ENCODE measurements at regions not wholly inside any gene's neighbourhood (a gene's known extent, or its start where the extent isn't known, plus 50 kb on each side); places are given as distances from the start of the nearest gene placed in this dataset.

DNA sequence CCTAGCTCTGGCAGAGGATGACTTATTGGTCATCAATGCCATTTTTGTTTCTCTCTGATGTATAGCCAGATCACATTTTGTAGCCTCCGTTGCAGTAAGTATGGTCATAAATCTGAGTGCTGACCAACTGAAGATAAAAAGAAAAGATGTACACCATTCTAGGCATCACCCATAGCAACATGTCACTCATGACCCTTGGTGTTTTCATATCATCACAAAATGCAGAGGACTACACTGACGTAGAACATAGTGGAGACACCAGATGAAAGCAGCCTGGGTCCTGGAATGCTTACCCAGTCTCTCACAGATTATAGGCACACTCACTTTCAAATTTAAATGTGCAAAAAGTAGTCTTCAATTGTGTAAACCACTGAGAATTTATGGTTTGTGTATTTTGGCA, 172.8 kb downstream of the PDHA2 start:
- H3K36me3 ChIP-seq (ENCODE audit: insufficient read depth, low read length) = no peaks in the 10 kb centered on the region
- no peaks in the 10 kb centered on the region for H3K4me1 ChIP-seq (ENCODE audit: insufficient read depth, low read length)
- no peaks in the 10 kb centered on the region for H3K27me3 ChIP-seq (ENCODE audit: insufficient read depth, low read length)
- H3K9me3 ChIP-seq (ENCODE audit: low read length) = no peaks in the 10 kb centered on the region
- no peak overlapping the region for H2AFZ ChIP-seq (ENCODE audit: low read depth, low read length)
- H3K4me3 ChIP-seq (ENCODE audit: low read length) = no peak overlapping the region

DNA sequence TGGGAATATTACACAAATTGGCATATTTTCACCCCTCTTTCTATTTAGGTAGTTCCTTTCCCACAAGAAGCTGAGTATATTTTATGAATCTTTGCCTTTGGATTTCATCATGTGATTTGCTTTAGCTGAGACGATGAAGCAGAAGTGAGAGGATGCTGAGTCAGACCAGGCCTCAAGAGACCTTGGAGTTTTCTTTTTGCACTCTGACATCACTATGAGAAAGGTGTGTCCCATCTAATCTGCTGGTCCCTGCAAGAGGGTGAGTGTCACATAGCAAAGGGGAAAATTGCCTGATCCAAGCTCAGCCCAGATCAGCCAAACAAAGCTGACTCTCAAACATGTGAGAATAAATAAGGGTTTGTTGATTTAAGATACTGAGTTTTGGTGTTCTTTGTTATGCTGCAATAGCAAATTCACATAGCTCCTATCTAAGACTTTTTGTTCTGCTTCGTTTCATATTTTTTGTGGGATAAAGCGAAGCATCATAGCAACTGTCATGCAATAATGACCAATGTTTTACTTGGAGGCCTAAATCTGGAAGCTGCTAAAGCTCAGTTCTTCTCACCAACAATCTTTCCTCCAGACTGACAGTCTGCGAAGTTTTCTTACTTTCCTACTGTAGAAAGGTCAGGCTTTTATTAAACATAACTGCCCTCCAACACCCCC, 176.9 kb downstream of the PDHA2 start:
- no peak overlapping the region for H2AFZ ChIP-seq (ENCODE audit: low read depth, low read length)
- H3K9me3 ChIP-seq (ENCODE audit: low read length) = no peaks in the 10 kb centered on the region
- no peaks in the 10 kb centered on the region for H3K4me1 ChIP-seq (ENCODE audit: insufficient read depth, low read length)
- no peak overlapping the region for H3K4me3 ChIP-seq (ENCODE audit: low read length)
- no peaks in the 10 kb centered on the region for H3K36me3 ChIP-seq (ENCODE audit: insufficient read depth, low read length)
- no peaks in the 10 kb centered on the region for H3K27me3 ChIP-seq (ENCODE audit: insufficient read depth, low read length)

DNA sequence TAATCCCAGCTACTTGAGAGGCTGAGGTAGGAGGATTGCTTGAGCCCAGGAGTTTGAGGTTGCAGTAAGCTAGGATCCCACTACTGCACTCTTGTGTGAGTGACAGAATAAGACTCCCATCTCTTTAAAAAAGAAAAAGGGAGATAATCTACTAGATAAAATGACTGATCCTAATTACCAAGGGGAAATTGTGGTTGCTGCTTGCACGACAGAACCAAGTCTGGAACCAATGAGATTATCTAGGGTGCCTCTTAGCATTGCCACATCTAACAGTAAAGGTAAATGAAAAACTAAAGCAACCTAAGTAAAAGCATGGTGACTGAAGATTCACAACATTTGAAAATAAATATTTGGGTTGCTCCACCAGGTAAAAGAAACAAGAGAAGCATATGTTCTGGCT, 185.1 kb downstream of the PDHA2 start:
- Histone ChIP-seq H3K36me3 (ENCODE audit: insufficient read depth, low read length) (no peaks in the 10 kb centered on the region), H3K9me3 (ENCODE audit: low read length) (no peaks in the 10 kb centered on the region), H3K27me3 (ENCODE audit: insufficient read depth, low read length) (no peaks in the 10 kb centered on the region)

GRCh38 chr4:96035727-96036126, 195.8 kb downstream of the PDHA2 start:
- Histone ChIP-seq H2AFZ (ENCODE audit: low read depth, low read length) (no peak overlapping the region), H3K4me1 (ENCODE audit: insufficient read depth, low read length) (no peaks in the 10 kb centered on the region), H3K4me3 (ENCODE audit: low read length) (no peak overlapping the region), H3K9me3 (ENCODE audit: low read length) (no peaks in the 10 kb centered on the region), H3K27me3 (ENCODE audit: insufficient read depth, low read length) (no peaks in the 10 kb centered on the region), H3K36me3 (ENCODE audit: insufficient read depth, low read length) (no peaks in the 10 kb centered on the region)

More for the DNA sequence above, 185.1 kb downstream of the PDHA2 start:
- Histone ChIP-seq H3K4me1 (ENCODE audit: insufficient read depth, low read length) (no peaks in the 10 kb centered on the region), H3K4me3 (ENCODE audit: low read length) (no peak overlapping the region), H2AFZ (ENCODE audit: low read depth, low read length) (no peak overlapping the region)

DNA sequence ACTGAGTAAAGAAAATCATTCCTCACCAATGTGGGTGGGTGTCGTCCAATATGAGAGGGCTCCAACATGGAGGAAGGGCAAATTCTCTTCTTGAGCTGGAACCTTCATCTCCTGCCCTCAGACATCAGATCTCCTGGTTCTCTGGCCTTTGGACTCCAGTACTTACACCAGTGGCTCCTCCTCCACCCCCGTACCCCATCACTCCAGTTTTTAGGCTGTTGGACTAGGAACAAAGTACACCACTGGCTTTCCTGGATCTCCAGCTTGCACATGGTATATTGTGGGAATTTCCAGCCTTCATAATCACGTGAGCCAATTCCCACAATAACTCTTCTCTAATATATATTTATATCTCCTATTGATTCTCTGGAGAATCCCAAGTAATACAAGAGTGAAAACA, 196.9 kb downstream of the PDHA2 start:
- Histone ChIP-seq H3K4me1 (ENCODE audit: insufficient read depth, low read length) (no peaks in the 10 kb centered on the region), H2AFZ (ENCODE audit: low read depth, low read length) (no peak overlapping the region)

GRCh38 chr4:96037705-96038104, 197.8 kb downstream of the PDHA2 start:
- Histone ChIP-seq H3K4me1 (ENCODE audit: insufficient read depth, low read length) (no peaks in the 10 kb centered on the region), H2AFZ (ENCODE audit: low read depth, low read length) (no peak overlapping the region), H3K9me3 (ENCODE audit: low read length) (no peaks in the 10 kb centered on the region), H3K27me3 (ENCODE audit: insufficient read depth, low read length) (no peaks in the 10 kb centered on the region), H3K4me3 (ENCODE audit: low read length) (no peak overlapping the region), H3K36me3 (ENCODE audit: insufficient read depth, low read length) (no peaks in the 10 kb centered on the region)

More for the DNA sequence above, 196.9 kb downstream of the PDHA2 start:
- Histone ChIP-seq H3K9me3 (ENCODE audit: low read length) (no peaks in the 10 kb centered on the region), H3K27me3 (ENCODE audit: insufficient read depth, low read length) (no peaks in the 10 kb centered on the region), H3K36me3 (ENCODE audit: insufficient read depth, low read length) (no peaks in the 10 kb centered on the region), H3K4me3 (ENCODE audit: low read length) (no peak overlapping the region)

- Histone ChIP-seq H3K27me3 (ENCODE audit: insufficient read depth, low read length) (no peaks in the 10 kb centered on the region), H3K36me3 (ENCODE audit: insufficient read depth, low read length) (no peaks in the 10 kb centered on the region), H3K9me3 (ENCODE audit: low read length) (no peaks in the 10 kb centered on the region), H3K4me3 (ENCODE audit: low read length) (no peak overlapping the region), H2AFZ (ENCODE audit: low read depth, low read length) (no peak overlapping the region), H3K4me1 (ENCODE audit: insufficient read depth, low read length) (no peaks in the 10 kb centered on the region)
Observed at GRCh38 chr4:96039217-96039616, 199.3 kb downstream of the PDHA2 start.

DNA sequence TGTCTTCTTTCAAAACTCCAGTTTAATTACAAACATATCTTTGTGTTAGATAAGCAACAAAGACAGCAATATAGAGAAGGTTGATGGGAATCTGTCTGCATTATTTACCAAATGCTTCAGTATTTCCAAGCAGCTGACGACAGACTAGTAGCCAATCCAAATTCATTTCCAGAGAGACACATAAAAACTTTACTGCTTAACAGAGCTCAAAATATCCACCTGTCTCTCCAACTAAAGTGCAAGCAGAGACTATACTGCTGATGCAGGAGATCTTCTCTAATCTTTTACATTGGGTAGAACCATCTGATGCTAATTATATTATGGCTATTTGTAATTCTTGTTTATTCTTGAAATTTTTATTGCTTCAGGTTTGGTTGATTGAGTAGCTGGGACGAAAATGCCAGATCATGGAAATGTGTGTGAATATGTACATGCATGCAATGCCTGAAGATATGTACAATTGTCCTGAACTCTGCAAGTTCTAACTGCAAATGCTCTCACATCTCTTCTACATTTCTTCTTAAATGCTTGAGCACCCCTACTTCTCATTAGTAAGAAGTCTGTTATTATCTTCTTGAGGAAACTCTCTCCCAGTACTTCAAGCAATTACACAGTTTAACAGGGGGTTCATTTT, 200.0 kb downstream of the PDHA2 start:
- no peaks in the 10 kb centered on the region for H3K36me3 ChIP-seq (ENCODE audit: insufficient read depth, low read length)
- no peak overlapping the region for H3K4me3 ChIP-seq (ENCODE audit: low read length)
- H3K9me3 ChIP-seq (ENCODE audit: low read length) = no peaks in the 10 kb centered on the region
- H3K27me3 ChIP-seq (ENCODE audit: insufficient read depth, low read length) = no peaks in the 10 kb centered on the region
- no peaks in the 10 kb centered on the region for H3K4me1 ChIP-seq (ENCODE audit: insufficient read depth, low read length)
- no peak overlapping the region for H2AFZ ChIP-seq (ENCODE audit: low read depth, low read length)

- Histone ChIP-seq H2AFZ (ENCODE audit: low read depth, low read length) (no peak overlapping the region), H3K4me3 (ENCODE audit: low read length) (no peak overlapping the region), H3K4me1 (ENCODE audit: insufficient read depth, low read length) (no peaks in the 10 kb centered on the region), H3K27me3 (ENCODE audit: insufficient read depth, low read length) (no peaks in the 10 kb centered on the region), H3K36me3 (ENCODE audit: insufficient read depth, low read length) (no peaks in the 10 kb centered on the region), H3K9me3 (ENCODE audit: low read length) (no peaks in the 10 kb centered on the region)
Observed at GRCh38 chr4:96044971-96045370, 205.1 kb downstream of the PDHA2 start.

DNA sequence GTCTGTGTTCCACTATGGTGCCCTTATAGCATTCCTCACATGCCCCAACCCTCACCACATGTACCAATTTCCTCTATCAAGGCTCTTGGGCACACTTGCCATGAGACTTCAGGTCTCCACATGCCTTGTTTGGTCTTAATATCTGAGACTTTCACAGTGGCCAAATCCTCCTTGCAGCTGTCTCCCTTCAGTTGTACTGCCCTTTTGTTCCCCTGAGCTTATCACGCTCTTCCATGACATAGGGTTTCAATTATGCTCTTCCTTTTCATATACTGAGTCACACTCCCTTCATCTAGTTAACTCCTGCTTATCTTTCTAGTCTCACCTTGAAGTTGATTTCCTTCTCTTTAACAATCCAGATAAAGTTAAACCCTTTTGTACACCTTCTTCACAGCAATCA, 212.9 kb downstream of the PDHA2 start:
- Histone ChIP-seq H3K36me3 (ENCODE audit: insufficient read depth, low read length) (no peaks in the 10 kb centered on the region), H2AFZ (ENCODE audit: low read depth, low read length) (no peak overlapping the region), H3K27me3 (ENCODE audit: insufficient read depth, low read length) (no peaks in the 10 kb centered on the region), H3K9me3 (ENCODE audit: low read length) (no peaks in the 10 kb centered on the region), H3K4me1 (ENCODE audit: insufficient read depth, low read length) (peaks cover 12% of the 10 kb centered on the region), H3K4me3 (ENCODE audit: low read length) (no peak overlapping the region)

DNA sequence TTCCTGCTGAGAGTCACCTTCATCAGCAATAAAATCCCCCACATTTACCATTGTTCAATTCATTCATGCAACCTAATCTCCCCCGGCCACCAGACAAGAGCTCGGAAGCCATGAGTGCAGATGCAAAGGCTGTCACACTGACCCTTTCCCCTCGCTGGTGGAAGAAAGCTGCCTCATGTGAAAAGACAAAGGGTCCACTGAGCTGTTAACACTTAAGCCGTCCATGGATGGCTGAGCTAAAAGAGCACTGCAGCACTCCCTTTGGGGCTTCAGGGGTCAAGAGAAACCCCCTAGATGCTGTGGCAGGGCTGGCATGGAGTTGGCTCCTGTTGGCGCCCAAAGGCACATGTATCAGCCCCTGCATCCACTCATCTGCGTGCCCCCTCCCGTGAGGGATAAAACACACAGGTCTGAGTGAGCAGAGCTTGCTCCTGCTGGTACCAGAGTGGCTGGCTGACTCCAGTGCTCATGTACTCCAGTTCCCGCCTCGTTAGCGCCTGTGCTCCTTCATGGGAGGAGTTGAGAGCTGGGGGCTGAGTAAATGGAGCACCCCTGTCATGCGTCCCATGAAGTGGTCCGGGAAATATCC, 216.5 kb downstream of the PDHA2 start:
- Histone ChIP-seq H3K4me1 (ENCODE audit: insufficient read depth, low read length) (peaks cover 3% of the 10 kb centered on the region), H3K27me3 (ENCODE audit: insufficient read depth, low read length) (no peaks in the 10 kb centered on the region), H3K36me3 (ENCODE audit: insufficient read depth, low read length) (no peaks in the 10 kb centered on the region), H3K4me3 (ENCODE audit: low read length) (no peak overlapping the region), H3K9me3 (ENCODE audit: low read length) (no peaks in the 10 kb centered on the region), H2AFZ (ENCODE audit: low read depth, low read length) (no peak overlapping the region)

DNA sequence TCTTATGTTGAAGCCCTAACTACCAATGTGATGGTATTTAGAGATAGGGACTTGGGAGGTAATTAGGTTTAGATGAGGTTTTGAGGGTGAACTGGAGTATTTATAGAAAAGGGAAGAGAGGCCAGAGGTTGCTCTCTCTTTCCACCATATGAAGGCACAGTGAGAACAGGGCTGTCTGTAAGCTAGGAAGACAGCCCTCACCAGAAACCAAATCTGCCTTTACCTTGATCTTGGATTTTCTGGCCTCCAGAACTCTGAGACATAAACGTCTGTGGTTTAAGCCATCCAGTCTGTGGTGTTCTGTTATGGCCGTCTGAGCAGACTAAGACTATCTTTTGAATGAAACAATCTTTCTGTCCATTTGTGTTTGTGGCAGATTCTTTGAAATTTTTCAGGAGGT, 223.7 kb downstream of the PDHA2 start:
- Histone ChIP-seq H3K4me1 (ENCODE audit: insufficient read depth, low read length) (no peaks in the 10 kb centered on the region), H3K27me3 (ENCODE audit: insufficient read depth, low read length) (no peaks in the 10 kb centered on the region), H2AFZ (ENCODE audit: low read depth, low read length) (no peak overlapping the region), H3K4me3 (ENCODE audit: low read length) (no peak overlapping the region), H3K36me3 (ENCODE audit: insufficient read depth, low read length) (no peaks in the 10 kb centered on the region), H3K9me3 (ENCODE audit: low read length) (no peaks in the 10 kb centered on the region)

DNA sequence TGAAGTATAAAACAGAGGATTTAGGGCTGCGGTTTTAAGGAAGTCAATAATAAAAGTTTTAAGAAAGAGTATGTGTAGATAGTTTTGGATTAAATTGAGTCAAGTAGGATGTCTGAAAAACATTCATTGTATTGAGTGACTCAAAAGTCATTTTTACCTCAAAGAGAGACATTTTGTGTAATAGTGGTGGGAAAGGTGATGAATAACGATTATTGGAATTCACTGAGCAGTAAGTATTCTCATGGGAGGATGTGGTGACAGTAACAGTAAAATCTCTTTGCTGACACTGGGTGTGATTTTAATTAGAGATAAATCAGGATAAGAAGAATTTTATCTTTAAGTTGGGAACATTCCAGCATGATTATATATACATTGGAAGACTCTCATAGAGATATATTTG, 233.6 kb downstream of the PDHA2 start:
- no peaks in the 10 kb centered on the region for H3K4me1 ChIP-seq (ENCODE audit: insufficient read depth, low read length)
- no peaks in the 10 kb centered on the region for H3K9me3 ChIP-seq (ENCODE audit: low read length)
- H3K27me3 ChIP-seq (ENCODE audit: insufficient read depth, low read length) = no peaks in the 10 kb centered on the region
- H3K4me3 ChIP-seq (ENCODE audit: low read length) = no peak overlapping the region
- H3K36me3 ChIP-seq (ENCODE audit: insufficient read depth, low read length) = no peaks in the 10 kb centered on the region
- no peak overlapping the region for H2AFZ ChIP-seq (ENCODE audit: low read depth, low read length)

All from neuron (in vitro differentiated cells).